ENCODE measurements at regions not wholly inside any gene's neighbourhood (a gene's known extent, or its start where the extent isn't known, plus 50 kb on each side); places are given as distances from the start of the nearest gene placed in this dataset.

GRCh38 chr5:66469684-66470083, 126.5 kb upstream of the MAST4 start:
- no peak for DNase-seq (ENCODE audit: low spot score)

DNA sequence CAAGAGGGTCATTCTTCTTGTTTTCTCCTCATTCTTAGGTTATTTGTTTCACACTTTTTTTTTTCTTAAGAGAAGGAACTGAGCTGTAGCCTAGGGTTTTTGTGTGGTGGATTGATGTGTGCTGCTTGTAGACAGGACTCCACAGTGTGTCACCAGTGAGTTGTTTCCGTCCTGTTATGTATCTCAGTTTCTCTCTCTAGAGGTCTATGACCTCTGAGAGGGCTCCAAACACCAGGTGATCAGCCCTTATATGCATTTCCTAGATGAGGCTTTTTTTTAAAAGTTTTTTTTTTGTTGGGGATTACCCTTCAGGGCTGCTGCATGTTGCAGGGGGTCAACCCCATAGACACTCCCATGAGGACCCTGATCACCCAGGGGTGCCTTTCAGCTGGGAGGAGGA, 124.2 kb upstream of the MAST4 start:
- no peak for DNase-seq (ENCODE audit: low spot score)

- DNase-seq (ENCODE audit: low spot score): no peak
Measured at GRCh38 chr5:66475731-66476130, 120.5 kb upstream of the MAST4 start.

GRCh38 chr5:66477596-66477995, 118.6 kb upstream of the MAST4 start:
- no peak for DNase-seq (ENCODE audit: low spot score)

GRCh38 chr5:66494437-66494836, 101.8 kb upstream of the MAST4 start:
- DNase-seq (ENCODE audit: low spot score): no peak

DNA sequence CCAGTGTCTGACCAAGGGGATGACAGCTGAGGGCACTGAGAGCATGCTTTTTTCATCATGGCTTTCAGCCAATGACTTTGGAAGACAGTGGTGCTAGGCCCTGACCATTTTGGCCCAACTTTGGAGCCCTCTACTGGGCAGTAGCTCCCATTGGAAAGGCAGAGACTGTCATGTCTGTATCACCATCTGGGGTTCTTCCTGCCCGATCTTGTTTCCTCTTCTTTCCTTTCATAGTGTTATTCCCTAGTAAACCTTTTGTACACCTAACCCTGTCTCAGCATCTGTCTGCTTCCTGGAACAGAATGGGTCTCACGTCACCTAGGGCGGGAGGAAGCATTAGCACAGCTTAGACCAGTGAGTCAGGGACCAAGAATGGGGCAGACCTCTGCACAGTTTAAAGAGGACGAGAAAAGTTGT, 97.4 kb upstream of the MAST4 start:
- DNase-seq (ENCODE audit: low spot score): peak; percentile 2

GRCh38 chr5:66503203-66503789, 92.9 kb upstream of the MAST4 start:
- DNase-seq (ENCODE audit: low spot score): no peak

DNA sequence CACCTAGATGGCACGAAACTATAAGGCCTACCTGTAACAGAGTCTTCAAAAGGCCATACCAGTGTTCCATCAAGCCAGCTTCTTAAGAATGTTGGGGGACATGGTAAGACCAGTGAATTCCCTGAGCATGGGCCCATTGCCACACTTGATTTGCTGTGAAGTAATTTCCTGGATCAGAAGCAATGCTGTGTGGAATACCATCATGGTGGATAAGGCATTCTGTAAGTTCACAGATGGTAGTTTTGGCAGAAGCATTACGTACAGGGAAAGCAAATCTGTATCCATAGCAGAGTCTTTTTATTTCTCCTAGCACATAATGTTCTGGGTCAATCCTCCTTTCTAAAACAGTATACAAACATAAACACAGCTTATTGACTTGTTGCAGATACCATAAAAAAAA, 89.1 kb upstream of the MAST4 start:
- DNase-seq (ENCODE audit: low spot score): no peak

- no peak for DNase-seq (ENCODE audit: low spot score)
Measured at GRCh38 chr5:66511491-66511890, 84.7 kb upstream of the MAST4 start.

- DNase-seq (ENCODE audit: low spot score): no peak
Measured at GRCh38 chr5:66513130-66513529, 83.1 kb upstream of the MAST4 start.

DNA sequence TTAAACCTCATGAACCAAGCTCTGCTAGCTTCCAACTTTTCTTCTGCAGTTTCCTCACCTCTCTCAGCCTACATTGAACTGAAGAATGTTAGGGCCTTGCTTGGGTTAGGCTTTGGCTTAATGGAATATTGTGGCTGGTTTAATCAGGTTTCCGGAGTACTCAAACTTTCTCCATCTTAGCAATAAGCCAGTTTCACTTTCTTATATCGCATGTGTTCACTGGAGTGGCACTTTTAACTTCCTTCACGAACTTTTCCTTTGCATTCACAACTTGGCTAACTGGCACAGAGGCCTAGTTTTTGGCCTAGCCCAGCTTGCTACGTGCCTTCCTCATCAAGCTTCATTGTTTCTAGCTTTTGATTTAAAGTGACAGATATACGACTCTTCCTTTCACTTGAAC, 81.0 kb upstream of the MAST4 start:
- no peak for DNase-seq (ENCODE audit: low spot score)

DNA sequence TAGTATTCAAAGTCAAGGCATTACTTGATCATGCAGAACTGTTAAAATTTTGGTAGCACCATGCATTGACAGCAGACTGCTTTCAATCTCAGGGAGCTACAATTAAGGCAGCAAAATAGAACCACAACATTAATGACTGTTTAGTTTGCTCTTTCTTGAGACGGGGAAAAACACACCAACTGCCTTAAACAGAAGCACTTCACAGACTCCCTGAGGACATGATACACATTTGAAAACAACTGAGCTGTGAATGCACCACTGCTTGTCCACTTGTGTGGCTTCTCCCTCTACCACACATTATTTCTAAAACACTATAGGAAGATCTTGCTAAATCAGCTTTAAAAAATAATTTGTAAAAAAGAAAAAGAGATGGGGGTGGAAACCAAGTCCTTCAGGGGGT, 79.6 kb upstream of the MAST4 start:
- DNase-seq (ENCODE audit: low spot score): no peak

- no peak for DNase-seq (ENCODE audit: low spot score)
Measured at GRCh38 chr5:66517351-66517750, 78.8 kb upstream of the MAST4 start.

DNA sequence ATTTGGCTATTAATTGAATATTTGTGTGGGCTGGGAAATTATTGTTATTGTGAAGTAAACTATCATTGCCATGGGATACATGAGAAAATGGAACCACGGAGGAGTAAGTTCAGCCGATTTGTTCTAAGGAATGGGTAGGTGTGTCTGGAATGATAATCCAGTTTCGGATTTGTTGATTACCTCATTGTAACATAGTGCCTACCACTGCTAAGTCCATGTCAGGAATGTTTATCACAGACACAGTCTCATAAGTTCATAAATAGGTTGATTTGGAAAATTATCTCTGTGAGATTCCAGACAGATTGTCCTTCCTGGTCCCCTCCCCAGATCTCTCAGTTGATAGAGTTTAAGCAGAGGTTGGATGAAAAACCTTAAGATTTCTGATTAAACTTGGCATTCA, 78.1 kb upstream of the MAST4 start:
- no peak for DNase-seq (ENCODE audit: low spot score)

- DNase-seq (ENCODE audit: low spot score): no peak
Measured at GRCh38 chr5:66518753-66519152, 77.4 kb upstream of the MAST4 start.

- DNase-seq (ENCODE audit: low spot score): no peak
Measured at GRCh38 chr5:66519626-66520025, 76.6 kb upstream of the MAST4 start.

DNA sequence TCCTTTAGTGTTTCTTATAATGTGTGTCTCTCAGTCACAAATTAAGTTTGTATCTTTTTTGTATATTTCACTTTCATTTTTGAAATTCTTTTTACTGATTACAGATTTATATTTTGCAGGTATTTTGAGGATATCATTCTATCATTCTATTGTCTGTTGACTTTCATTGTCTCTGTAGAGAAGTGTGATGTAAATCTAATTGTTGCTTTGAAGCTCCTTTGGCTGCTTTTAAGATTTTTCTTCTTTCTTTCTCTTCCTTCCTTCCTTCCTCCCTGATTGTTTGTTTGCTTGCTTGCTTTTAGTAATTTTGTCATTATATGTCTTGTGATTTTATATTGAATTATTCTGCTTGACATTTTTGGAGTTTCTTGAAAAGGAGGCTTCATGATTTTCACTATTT, 75.3 kb upstream of the MAST4 start:
- no peak for DNase-seq (ENCODE audit: low spot score)

DNA sequence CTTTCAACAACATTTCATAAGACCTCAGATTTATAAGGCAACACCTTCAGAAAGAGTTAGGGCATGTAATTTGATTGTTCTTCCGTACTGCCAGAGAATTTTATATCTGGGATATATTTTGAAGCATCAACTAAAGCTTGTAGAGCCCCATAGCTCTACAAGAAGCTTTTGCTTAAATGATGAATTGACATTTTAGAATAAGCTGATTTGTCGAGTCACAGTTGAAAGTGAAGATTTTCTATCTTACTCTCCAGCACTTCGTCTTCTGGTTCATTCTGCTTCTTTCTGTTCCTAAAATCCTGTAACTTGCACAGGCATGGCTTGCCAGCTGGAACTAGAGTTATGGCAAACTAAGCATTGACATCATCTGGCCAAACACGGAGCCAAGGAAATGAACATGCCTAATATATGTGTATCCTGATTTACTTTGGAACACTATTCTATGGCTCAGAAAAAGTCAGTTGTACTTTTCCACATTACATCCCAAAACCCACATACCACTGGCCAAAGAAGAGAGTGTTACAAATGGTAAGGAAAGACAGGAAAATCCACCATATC, 68.6 kb upstream of the MAST4 start:
- no peak for DNase-seq (ENCODE audit: low spot score)

DNA sequence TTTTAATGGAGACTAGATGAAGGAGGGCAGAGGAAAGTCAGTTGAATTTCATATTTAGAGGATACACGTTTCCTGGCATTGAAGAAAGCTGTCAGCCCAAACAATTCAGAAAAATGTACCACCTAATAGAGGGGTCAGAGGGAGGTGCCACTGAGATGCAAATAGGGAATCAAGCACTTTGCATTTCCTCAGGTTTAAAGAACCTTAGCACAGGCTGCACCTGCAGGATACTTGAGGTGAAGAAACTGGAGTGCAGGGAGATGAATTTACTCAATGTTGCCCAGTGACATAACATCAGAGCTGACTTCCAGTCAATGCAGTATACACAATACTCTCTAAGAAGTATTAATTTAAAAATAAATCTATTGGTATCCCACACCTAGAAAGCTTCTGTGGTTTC, 67.0 kb upstream of the MAST4 start:
- no peak for DNase-seq (ENCODE audit: low spot score)

- no peak for DNase-seq (ENCODE audit: low spot score)
Measured at GRCh38 chr5:66529704-66530103, 66.5 kb upstream of the MAST4 start.

- no peak for DNase-seq (ENCODE audit: low spot score)
Measured at GRCh38 chr5:66538126-66538525, 58.1 kb upstream of the MAST4 start.

- DNase-seq (ENCODE audit: low spot score): no peak
Measured at GRCh38 chr5:66538531-66538930, 57.7 kb upstream of the MAST4 start.

DNA sequence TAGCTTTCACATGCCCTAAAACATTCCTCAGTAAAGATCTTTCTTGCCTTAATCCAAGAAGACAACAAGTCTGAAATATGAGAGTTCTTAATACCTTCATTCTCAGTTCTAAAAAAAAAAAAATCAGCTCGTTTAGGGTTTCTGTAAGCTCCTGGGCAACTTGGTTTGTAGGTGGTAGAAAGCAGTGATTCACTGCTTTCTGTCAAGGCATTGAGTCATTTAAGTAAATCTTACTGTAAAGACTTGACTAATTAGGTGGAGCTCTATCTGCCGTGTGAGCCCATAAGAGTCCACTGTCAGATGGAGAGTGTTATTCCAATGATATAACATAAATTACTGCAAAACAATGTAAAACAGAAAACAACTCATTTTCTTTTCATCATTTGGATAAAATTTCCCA, 56.1 kb upstream of the MAST4 start:
- no peak for DNase-seq (ENCODE audit: low spot score)

GRCh38 chr5:66542711-66543110, 53.5 kb upstream of the MAST4 start:
- DNase-seq (ENCODE audit: low spot score): no peak
